ENCODE measurements at regions not wholly inside any gene's neighbourhood (a gene's known extent, or its start where the extent isn't known, plus 50 kb on each side); places are given as distances from the start of the nearest gene placed in this dataset.

DNA sequence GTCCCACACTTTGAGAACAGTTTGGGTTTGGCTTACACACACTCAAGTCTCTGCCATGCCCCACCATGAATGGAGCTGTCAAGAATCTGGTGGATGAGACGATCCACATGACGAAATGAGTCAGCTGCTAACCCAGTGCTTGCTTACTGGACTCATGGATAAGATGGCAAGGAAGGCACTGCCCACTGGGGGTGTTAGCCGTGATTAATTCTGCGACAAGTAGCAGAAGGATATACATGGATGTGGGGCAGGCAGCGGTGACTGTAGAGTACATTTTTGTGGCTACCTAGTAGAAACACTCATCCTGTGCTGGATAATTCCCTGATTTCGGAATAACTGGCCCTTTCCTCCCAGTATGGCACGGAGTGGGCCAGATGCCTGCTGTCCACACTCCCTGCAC is 77.5 kb downstream of the SPATA31C2 start:
- Histone ChIP-seq H3K9me3 (replicated peaks; ENCODE audit: control insufficient read depth, insufficient read depth, low read length) (no peaks in the 10 kb centered on the region), H3K79me2 (ENCODE audit: control insufficient read depth, insufficient read depth, low read length) (no peaks in the 10 kb centered on the region), H3K4me2 (ENCODE audit: insufficient read depth, low read length) (no peak overlapping the region), H2AFZ (ENCODE audit: low read depth, low read length) (no peak overlapping the region), H3K4me3 (replicated peaks in 1 of 3; ENCODE audit: insufficient read depth in 1 of 3, low read depth in 1 of 3, low read length in 3 of 3) (no peak overlapping the region), H3K9me1 (replicated peaks; ENCODE audit: control insufficient read depth, extremely low read depth, insufficient read depth, low read length) (no peaks in the 10 kb centered on the region), H3K36me3 (ENCODE audit: control insufficient read depth in 2 of 2, extremely low read depth in 1 of 2, insufficient read depth in 2 of 2, low read length in 2 of 2) (no peaks in the 10 kb centered on the region), H3K4me1 (ENCODE audit: control insufficient read depth, extremely low read depth, insufficient read depth, low read length) (no peaks in the 10 kb centered on the region), H3K9ac (replicated peaks; ENCODE audit: extremely low read depth, insufficient read depth, low read length) (no peak overlapping the region), H3K27me3 (ENCODE audit: control insufficient read depth in 2 of 2, insufficient read depth in 2 of 2, low read length in 2 of 2) (no peaks in the 10 kb centered on the region), H4K20me1 (replicated peaks; ENCODE audit: control insufficient read depth, extremely low read depth, insufficient read depth, low read length) (no peaks in the 10 kb centered on the region), H3K27ac (ENCODE audit: insufficient read depth, low read depth, low read length) (no peak overlapping the region)
- TF ChIP-seq POLR2AphosphoS5 (IDR thresholded peaks at IDR 0.05; ENCODE audit: insufficient read depth, low read depth, low read length) (no peak), MYC (IDR thresholded peaks at IDR 0.05; ENCODE audit: low read depth, low read length) (no peak), FOS (IDR thresholded peaks at IDR 0.05; ENCODE audit: borderline replicate concordance, insufficient read depth, low read length) (no peak), JUN (IDR thresholded peaks at IDR 0.05; ENCODE audit: borderline replicate concordance, insufficient read depth, insufficient read length, low read depth) (no peak), POLR2A (IDR thresholded peaks at IDR 0.05; ENCODE audit: low read depth, low read length) (no peak), EZH2 (IDR thresholded peaks at IDR 0.05; ENCODE audit: borderline replicate concordance, low read depth, low read length, severe bottlenecking) (no peak), GATA2 (IDR thresholded peaks at IDR 0.05; ENCODE audit: insufficient read depth, insufficient read length, low read depth, low read length) (no peak)
- TF ChIP-seq, protein P1, sequence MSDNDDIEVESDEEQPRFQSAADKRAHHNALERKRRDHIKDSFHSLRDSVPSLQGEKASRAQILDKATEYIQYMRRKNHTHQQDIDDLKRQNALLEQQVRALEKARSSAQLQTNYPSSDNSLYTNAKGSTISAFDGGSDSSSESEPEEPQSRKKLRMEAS (IDR thresholded peaks at IDR 0.05; ENCODE audit: insufficient read depth, insufficient read length) = no peak
- TF ChIP-seq, protein P2, sequence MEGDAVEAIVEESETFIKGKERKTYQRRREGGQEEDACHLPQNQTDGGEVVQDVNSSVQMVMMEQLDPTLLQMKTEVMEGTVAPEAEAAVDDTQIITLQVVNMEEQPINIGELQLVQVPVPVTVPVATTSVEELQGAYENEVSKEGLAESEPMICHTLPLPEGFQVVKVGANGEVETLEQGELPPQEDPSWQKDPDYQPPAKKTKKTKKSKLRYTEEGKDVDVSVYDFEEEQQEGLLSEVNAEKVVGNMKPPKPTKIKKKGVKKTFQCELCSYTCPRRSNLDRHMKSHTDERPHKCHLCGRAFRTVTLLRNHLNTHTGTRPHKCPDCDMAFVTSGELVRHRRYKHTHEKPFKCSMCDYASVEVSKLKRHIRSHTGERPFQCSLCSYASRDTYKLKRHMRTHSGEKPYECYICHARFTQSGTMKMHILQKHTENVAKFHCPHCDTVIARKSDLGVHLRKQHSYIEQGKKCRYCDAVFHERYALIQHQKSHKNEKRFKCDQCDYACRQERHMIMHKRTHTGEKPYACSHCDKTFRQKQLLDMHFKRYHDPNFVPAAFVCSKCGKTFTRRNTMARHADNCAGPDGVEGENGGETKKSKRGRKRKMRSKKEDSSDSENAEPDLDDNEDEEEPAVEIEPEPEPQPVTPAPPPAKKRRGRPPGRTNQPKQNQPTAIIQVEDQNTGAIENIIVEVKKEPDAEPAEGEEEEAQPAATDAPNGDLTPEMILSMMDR (IDR thresholded peaks at IDR 0.05; ENCODE audit: extremely low read depth in 1 of 2, insufficient read depth in 1 of 2, low read depth in 1 of 2, low read length in 2 of 2) = no peak
- BruUV-seq (replicated peaks) = no TSS peak
- FAIRE-seq (no peak), DNase-seq (ENCODE audit: low read depth, low spot score) (no peak)
- ChIA-PET POLR2A (no interaction called here), CTCF (no interaction called here)
- intact Hi-C loops (cut with micrococcal nuclease) (no loop called here), dilution Hi-C loops (cut with MboI; ENCODE audit: extremely low pct_ligation_motif_present, low sequenced_read_pairs) (no loop called here)

Data from endothelial cell of umbilical vein (primary cell).